Esophagus squamous epithelium (tissue), 5 donors: ENCODE measurements at regions not wholly inside any gene's neighbourhood (a gene's known extent, or its start where the extent isn't known, plus 50 kb on each side); places are given as distances from the start of the nearest gene placed in this dataset.

ENCODE experiments used
- DNase-seq: peaks from one replicate; lab custom pipeline; 2025; lab: John Stamatoyannopoulos, UW
- H3K27ac ChIP-seq, 4 donors: fragments of 200-600 bp; sonication (generic); one replicate each; pipeline ENCODE4 v1.5.1; 2016 to 2019; ENCODE audit warnings: mild to moderate bottlenecking in 1 of 4
- H3K27me3 ChIP-seq, 4 donors: fragments of 200-600 bp; sonication (generic); 1 replicate in 3 of 4; 2 replicates in 1 of 4; pipeline versions ENCODE4 v1.5.1 to v1.6.0; 2017 to 2021; ENCODE audit warnings: antibody characterized with exemption in 1 of 4
- H3K36me3 ChIP-seq, 3 donors: fragments of 200-600 bp; sonication (generic); one replicate each; pipeline ENCODE4 v1.5.1; 2016 to 2019
- H3K4me1 ChIP-seq, 3 donors: fragments of 200-600 bp; sonication (generic); one replicate each; pipeline ENCODE4 v1.5.1; 2017 to 2019
- H3K4me3 ChIP-seq, 4 donors: fragments of 200-600 bp; sonication (generic); 1 replicate in 3 of 4; 2 replicates in 1 of 4; pipeline ENCODE4 v1.5.1; 2016 to 2019; ENCODE audit warnings: mild to moderate bottlenecking in 2 of 4, moderate library complexity in 1 of 4
- H3K9me3 ChIP-seq, 3 donors: fragments of 200-600 bp; sonication (generic); one replicate each; pipeline ENCODE4 v1.5.1; 2016 to 2019
- CTCF ChIP-seq, 6 experiments: fragments of 450-650 bp in 4 of 6; fragments of 200-600 bp in 2 of 6; sonication (generic) in 2 of 6; IDR thresholded peaks; one replicate each; pipeline ENCODE4 v1.5.1; 2016 to 2019; ENCODE audit warnings: antibody characterized with exemption in 6 of 6, mild to moderate bottlenecking in 4 of 6, moderate library complexity in 4 of 6
- POLR2A ChIP-seq, 4 donors: fragments of 450-650 bp; IDR thresholded peaks; one replicate each; pipeline ENCODE4 v1.6.1; 2017; ENCODE audit warnings: antibody characterized with exemption in 4 of 4, mild to moderate bottlenecking in 4 of 4, moderate library complexity in 3 of 4
- WGBS, 2 donors: methylation state at CpG; one replicate each; pipeline ENCODE4 v1.1.5; 2018; 5-methylcytosine and 5-hydroxymethylcytosine counted together
- intact Hi-C: fragments of 100-400 bp; cut with DNase I; formaldehyde crosslinking; loops from one replicate; pipeline ENCODE4 v1.15.0; 2022
- donor health status: DM: yes; HTN: yes; CAD: no.

GRCh38 chr2:128630974-128631697 is 312.5 kb upstream of the HS6ST1 start:
- no peak overlapping the region for H3K27ac ChIP-seq
- no peaks in the 10 kb centered on the region for H3K9me3 ChIP-seq
- intact Hi-C loops = no loop called here
- no peaks in the 10 kb centered on the region for H3K36me3 ChIP-seq
- no peak for DNase-seq
- no peak for TF ChIP-seq POLR2A (IDR thresholded peaks at IDR 0.05)
- TF ChIP-seq CTCF (IDR thresholded peaks at IDR 0.05) = no peak
- 74 to 89% methylated on average over 7 to 11 of the region's 12 CpGs for WGBS, 2 donors
- no peaks in the 10 kb centered on the region for H3K27me3 ChIP-seq
- H3K4me3 ChIP-seq = no peak overlapping the region
- H3K4me1 ChIP-seq = no peaks in the 10 kb centered on the region

GRCh38 chr2:128631698-128632500 is 313.2 kb upstream of the HS6ST1 start:
- H3K9me3 ChIP-seq = no peaks in the 10 kb centered on the region
- H3K4me1 ChIP-seq = no peaks in the 10 kb centered on the region
- H3K36me3 ChIP-seq = no peaks in the 10 kb centered on the region
- WGBS, 2 donors = 88 to 93% methylated on average over 15 of the region's 15 CpGs
- intact Hi-C loops = no loop called here
- no peak overlapping the region for H3K27ac ChIP-seq
- DNase-seq = no peak
- H3K4me3 ChIP-seq = no peak overlapping the region
- TF ChIP-seq POLR2A (IDR thresholded peaks at IDR 0.05) (no peak), CTCF (IDR thresholded peaks at IDR 0.05) (no peak)
- H3K27me3 ChIP-seq = no peaks in the 10 kb centered on the region

- Histone ChIP-seq H3K4me1 (no peaks in the 10 kb centered on the region), H3K27ac (no peak overlapping the region), H3K27me3 (no peaks in the 10 kb centered on the region), H3K4me3 (no peak overlapping the region), H3K9me3 (no peaks in the 10 kb centered on the region), H3K36me3 (no peaks in the 10 kb centered on the region)
- TF ChIP-seq POLR2A (IDR thresholded peaks at IDR 0.05) (no peak), CTCF (IDR thresholded peaks at IDR 0.05) (no peak)
- DNase-seq = no peak
- 86 to 87% methylated on average over 6 of the region's 6 CpGs for WGBS, 2 donors
- intact Hi-C loops = no loop called here
Measured at GRCh38 chr2:128632501-128632800, 313.8 kb upstream of the HS6ST1 start.

- TF ChIP-seq POLR2A (IDR thresholded peaks at IDR 0.05) (no peak), CTCF (IDR thresholded peaks at IDR 0.05) (no peak)
- Histone ChIP-seq H3K9me3 (no peaks in the 10 kb centered on the region), H3K36me3 (no peaks in the 10 kb centered on the region), H3K4me3 (no peak overlapping the region), H3K4me1 (no peaks in the 10 kb centered on the region), H3K27me3 (no peaks in the 10 kb centered on the region), H3K27ac (no peak overlapping the region)
- intact Hi-C loops = no loop called here
- WGBS, 2 donors = 78 to 84% methylated on average over 3 of the region's 3 CpGs
- DNase-seq = no peak
Measured at GRCh38 chr2:128633501-128633900, 314.8 kb upstream of the HS6ST1 start.

- H3K36me3 ChIP-seq = no peaks in the 10 kb centered on the region
- intact Hi-C loops = no loop called here
- no peak overlapping the region for H3K4me3 ChIP-seq
- no peak overlapping the region for H3K27ac ChIP-seq
- no peaks in the 10 kb centered on the region for H3K9me3 ChIP-seq
- 74 to 76% methylated on average over 7 to 8 of the region's 8 CpGs for WGBS, 2 donors
- H3K27me3 ChIP-seq = no peaks in the 10 kb centered on the region
- TF ChIP-seq CTCF (IDR thresholded peaks at IDR 0.05) (no peak), POLR2A (IDR thresholded peaks at IDR 0.05) (no peak)
- DNase-seq = no peak
- H3K4me1 ChIP-seq = no peaks in the 10 kb centered on the region
Measured at GRCh38 chr2:128635361-128635900, 316.8 kb upstream of the HS6ST1 start.
